Endothelial cell (in vitro differentiated cells): ENCODE measurements at regions not wholly inside any gene's neighbourhood (a gene's known extent, or its start where the extent isn't known, plus 50 kb on each side); places are given as distances from the start of the nearest gene placed in this dataset.

Source experiments
- DNase-seq: peaks from one replicate; pipeline ENCODE4 v3.0.0; 2021; ENCODE audit warnings: low spot score
- H3K27ac Mint-ChIP-seq: one replicate; pipeline ENCODE4 v1.8.0; 2021; ENCODE audit warnings: mixed read lengths, inconsistent platforms; ENCODE audit not compliant: unreplicated experiment
- H3K27me3 Mint-ChIP-seq: one replicate; pipeline ENCODE4 v1.8.0; 2021; ENCODE audit warnings: mild to moderate bottlenecking, moderate library complexity, mixed read lengths, inconsistent platforms; ENCODE audit not compliant: unreplicated experiment
- H3K36me3 Mint-ChIP-seq: one replicate; pipeline ENCODE4 v1.8.0; 2021; ENCODE audit warnings: mild to moderate bottlenecking, low read depth, mixed read lengths, inconsistent platforms; ENCODE audit not compliant: unreplicated experiment
- H3K4me1 Mint-ChIP-seq: one replicate; pipeline ENCODE4 v1.8.0; 2021; ENCODE audit warnings: mild to moderate bottlenecking, mixed read lengths, inconsistent platforms; ENCODE audit not compliant: unreplicated experiment
- H3K4me3 Mint-ChIP-seq: one replicate; pipeline ENCODE4 v1.8.0; 2021; ENCODE audit warnings: mild to moderate bottlenecking, mixed read lengths, inconsistent platforms; ENCODE audit not compliant: unreplicated experiment
- H3K9me3 Mint-ChIP-seq: one replicate; pipeline ENCODE4 v1.8.0; 2021; ENCODE audit warnings: mixed read lengths, inconsistent platforms; ENCODE audit not compliant: unreplicated experiment
- CTCF ChIP-seq: fragments of 200-600 bp; sonication (generic); IDR thresholded peaks from one replicate; pipeline ENCODE4 v1.5.0; 2021; ENCODE audit warnings: antibody characterized with exemption; ENCODE audit not compliant: unreplicated experiment

- Mint-ChIP-seq H3K9me3 (peaks cover 6% of the 10 kb centered on the region), H3K27ac (no peak overlapping the region), H3K4me1 (peaks cover 2% of the 10 kb centered on the region), H3K4me3 (no peak overlapping the region), H3K27me3 (peaks cover 3% of the 10 kb centered on the region), H3K36me3 (no peaks in the 10 kb centered on the region)
- no peak for DNase-seq
- no peak for TF ChIP-seq CTCF
Observed at GRCh38 chr4:141783770-141784169, 147.4 kb downstream of the IL15 start.

DNA sequence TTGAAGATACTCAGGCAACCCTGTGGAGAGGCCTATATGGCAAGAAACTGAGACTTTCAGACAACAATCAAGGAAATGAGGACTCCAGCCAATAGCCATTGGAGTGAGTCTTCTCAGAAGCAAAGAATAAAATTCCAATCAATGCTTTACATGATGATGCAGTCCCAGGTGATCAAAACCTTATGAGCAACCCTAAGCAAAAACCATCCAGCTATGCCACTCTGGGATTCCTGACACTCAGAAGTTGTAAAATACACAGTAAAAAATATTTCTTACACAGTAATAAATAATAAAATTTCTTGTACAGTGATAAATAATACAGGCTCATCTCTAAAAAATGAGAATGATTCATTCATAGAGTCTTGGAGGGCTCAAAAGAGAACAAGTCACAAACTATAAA lies 150.6 kb downstream of the IL15 start:
- Mint-ChIP-seq H3K4me3 (no peak overlapping the region), H3K36me3 (no peaks in the 10 kb centered on the region), H3K9me3 (peaks cover 6% of the 10 kb centered on the region), H3K27ac (no peak overlapping the region), H3K4me1 (peaks cover 2% of the 10 kb centered on the region), H3K27me3 (peaks cover 3% of the 10 kb centered on the region)
- DNase-seq: no peak
- no peak for TF ChIP-seq CTCF

DNA sequence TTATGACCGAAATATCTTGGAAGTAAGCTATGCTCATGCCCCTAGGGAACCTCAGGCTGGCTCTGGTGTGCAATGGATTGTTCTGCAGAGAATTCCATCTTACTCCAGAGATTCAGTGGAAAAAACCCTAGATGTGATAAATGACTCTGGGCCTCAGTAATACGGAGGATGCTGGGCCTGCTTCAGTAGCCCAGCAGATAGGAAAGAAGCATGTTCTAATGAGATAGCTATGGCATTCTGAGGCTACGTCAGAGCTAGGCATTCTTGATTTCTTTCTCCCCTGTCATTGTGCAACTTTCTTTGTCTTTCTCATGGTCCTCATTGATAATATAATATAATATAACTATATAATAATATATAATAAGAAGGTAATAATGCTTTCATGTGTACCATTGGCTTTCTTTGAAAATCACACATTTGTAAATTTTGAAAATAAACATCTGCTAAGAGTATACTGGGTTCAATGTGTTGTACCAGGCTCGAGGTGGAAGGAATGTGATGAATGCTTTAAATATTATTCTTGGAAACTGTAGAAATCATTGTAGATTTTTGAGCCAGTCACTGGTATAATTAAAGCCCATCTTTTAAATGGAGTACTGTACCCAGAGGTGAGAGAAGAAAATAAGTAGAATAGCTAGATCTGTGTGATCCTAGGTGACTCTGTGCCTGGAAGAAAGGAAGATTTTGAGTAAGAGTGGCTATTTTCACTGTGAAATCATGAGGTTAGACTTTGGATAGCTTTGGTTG lies 152.0 kb downstream of the IL15 start:
- no peaks in the 10 kb centered on the region for H3K9me3 Mint-ChIP-seq
- no peak for DNase-seq
- H3K4me1 Mint-ChIP-seq: no peaks in the 10 kb centered on the region
- no peaks in the 10 kb centered on the region for H3K27me3 Mint-ChIP-seq
- TF ChIP-seq CTCF: no peak
- H3K4me3 Mint-ChIP-seq: no peak overlapping the region
- no peak overlapping the region for H3K27ac Mint-ChIP-seq
- H3K36me3 Mint-ChIP-seq: no peaks in the 10 kb centered on the region

DNA sequence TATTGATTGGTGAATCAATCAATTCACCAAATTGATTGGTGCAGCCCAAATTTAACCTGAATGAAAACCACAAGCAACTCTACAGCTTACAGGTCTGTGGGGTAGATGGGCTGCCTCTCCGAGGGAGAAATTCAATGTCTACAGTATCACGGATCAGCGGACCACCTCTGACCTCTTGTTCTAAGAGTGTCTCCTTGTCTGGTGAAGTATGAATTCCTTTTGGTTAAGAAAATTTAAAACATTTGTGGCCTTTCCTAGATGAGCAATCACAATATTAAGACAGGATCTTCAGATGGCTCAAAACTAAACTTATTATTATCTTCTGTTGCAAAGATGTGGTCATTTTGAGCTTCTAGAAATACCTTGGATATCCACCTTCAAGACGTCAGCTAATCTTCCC lies 153.3 kb downstream of the IL15 start:
- no peaks in the 10 kb centered on the region for H3K36me3 Mint-ChIP-seq
- H3K9me3 Mint-ChIP-seq: no peaks in the 10 kb centered on the region
- H3K4me1 Mint-ChIP-seq: no peaks in the 10 kb centered on the region
- DNase-seq: no peak
- no peak overlapping the region for H3K4me3 Mint-ChIP-seq
- H3K27ac Mint-ChIP-seq: no peak overlapping the region
- TF ChIP-seq CTCF: no peak
- H3K27me3 Mint-ChIP-seq: no peaks in the 10 kb centered on the region

- Mint-ChIP-seq H3K36me3 (no peaks in the 10 kb centered on the region), H3K27ac (no peak overlapping the region), H3K27me3 (peaks cover 1% of the 10 kb centered on the region), H3K4me3 (no peak overlapping the region), H3K9me3 (no peaks in the 10 kb centered on the region), H3K4me1 (no peaks in the 10 kb centered on the region)
- no peak for TF ChIP-seq CTCF
- no peak for DNase-seq
Observed at GRCh38 chr4:141792164-141792563, 155.8 kb downstream of the IL15 start.
